ENCODE measurements at regions not wholly inside any gene's neighbourhood (a gene's known extent, or its start where the extent isn't known, plus 50 kb on each side); places are given as distances from the start of the nearest gene placed in this dataset.

GRCh38 chr4:133347409-133347808 lies 198.3 kb downstream of the PCDH10 start:
- TF ChIP-seq CTCF (IDR thresholded peaks at IDR 0.05), result no peak
- ATAC-seq (ENCODE audit: low FRiP score) (no peak), DNase-seq (ENCODE audit: low spot score) (no peak)

GRCh38 chr4:133324491-133324890 lies 175.4 kb downstream of the PCDH10 start:
- DNase-seq (ENCODE audit: low spot score) (no peak), ATAC-seq (ENCODE audit: low FRiP score) (no peak)
- no peak for TF ChIP-seq CTCF (IDR thresholded peaks at IDR 0.05)

- TF ChIP-seq CTCF (IDR thresholded peaks at IDR 0.05), result no peak
- ATAC-seq (ENCODE audit: low FRiP score) (no peak), DNase-seq (ENCODE audit: low spot score) (no peak)
Observed at GRCh38 chr4:133323670-133324069, 174.6 kb downstream of the PCDH10 start.

- TF ChIP-seq CTCF (IDR thresholded peaks at IDR 0.05), result no peak
- no peak for DNase-seq (ENCODE audit: low spot score)
- no peak for ATAC-seq (ENCODE audit: low FRiP score)
Observed at GRCh38 chr4:133320576-133321170, 171.6 kb downstream of the PCDH10 start.

- ATAC-seq (ENCODE audit: low FRiP score) (no peak), DNase-seq (ENCODE audit: low spot score) (no peak)
- TF ChIP-seq CTCF (IDR thresholded peaks at IDR 0.05), result no peak
Observed at GRCh38 chr4:133316909-133317308, 167.8 kb downstream of the PCDH10 start.

- DNase-seq (ENCODE audit: low spot score) (no peak), ATAC-seq (ENCODE audit: low FRiP score) (no peak)
- no peak for TF ChIP-seq CTCF (IDR thresholded peaks at IDR 0.05)
Observed at GRCh38 chr4:133314991-133315390, 165.9 kb downstream of the PCDH10 start.

- no peak for DNase-seq (ENCODE audit: low spot score)
- no peak for ATAC-seq (ENCODE audit: low FRiP score)
- no peak for TF ChIP-seq CTCF (IDR thresholded peaks at IDR 0.05)
Observed at GRCh38 chr4:133287396-133287795, 138.3 kb downstream of the PCDH10 start.
